A673 (cell line): ENCODE measurements at regions not wholly inside any gene's neighbourhood (a gene's known extent, or its start where the extent isn't known, plus 50 kb on each side); places are given as distances from the start of the nearest gene placed in this dataset.

Experiments used
- CTCF ChIP-seq: fragments of 300-800, 200-600 bp; sonication (generic); conservative IDR thresholded peaks from 2 replicates; pipeline ENCODE4 v1.5.1; 2017; ENCODE audit warnings: low read depth, mild to moderate bottlenecking, antibody characterized with exemption, low read length, moderate library complexity, mixed read lengths
- EZH2 ChIP-seq: fragments of 200-600 bp; sonication (generic); IDR thresholded peaks from 2 replicates; pipeline ENCODE4 v1.6.1; 2017; ENCODE audit warnings: borderline replicate concordance, low read depth, mild to moderate bottlenecking, mixed read lengths, antibody characterized with exemption, low read length; ENCODE audit not compliant: poor library complexity, severe bottlenecking

GRCh38 chr7:81600608-81601007 is 169.2 kb downstream of the HGF start:
- TF ChIP-seq CTCF (no peak), EZH2 (no peak)
